ENCODE measurements at regions not wholly inside any gene's neighbourhood (a gene's known extent, or its start where the extent isn't known, plus 50 kb on each side); places are given as distances from the start of the nearest gene placed in this dataset.
A peak's percentile ranks its signal among the peaks of the same experiment; 100 is the strongest.

DNA sequence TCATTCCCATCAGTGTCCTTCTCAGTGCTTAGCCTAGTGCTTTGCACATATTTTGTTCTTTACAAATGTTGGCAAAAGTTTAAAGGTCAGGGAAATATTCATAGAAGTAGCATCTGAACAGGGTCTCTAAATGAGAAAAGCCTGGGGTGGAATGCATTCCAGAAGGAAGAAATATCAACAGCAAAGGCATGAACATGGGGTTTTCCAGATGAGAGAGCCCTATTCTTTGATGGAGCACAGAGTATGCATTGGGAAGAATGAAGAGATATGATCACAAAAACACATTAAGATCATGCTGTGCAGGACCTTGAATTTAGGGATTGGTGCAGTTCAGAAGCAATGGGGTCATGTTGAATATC, 140.2 kb downstream of the SNX19 start:
- DNase-seq (ENCODE audit: low read depth), result no peak

DNA sequence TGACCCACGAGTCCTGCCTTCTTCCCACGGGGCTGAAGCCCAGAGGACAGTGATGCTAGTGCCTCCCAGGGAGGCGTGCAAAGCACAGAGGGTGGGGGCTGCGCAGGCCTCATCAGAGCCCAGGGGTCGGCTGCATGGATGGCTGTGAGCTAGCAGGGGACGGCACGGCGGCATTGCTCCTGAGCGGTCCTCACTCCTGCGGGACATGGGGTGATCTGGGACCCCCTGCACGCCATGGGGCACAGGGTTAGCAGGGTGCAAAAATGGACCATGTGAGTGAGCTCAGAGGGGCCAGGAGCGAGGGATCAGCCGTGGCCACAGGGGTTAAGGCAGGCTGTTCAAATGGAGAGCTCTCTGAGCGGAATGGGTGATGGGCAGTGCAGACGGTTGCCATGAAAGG, 138.3 kb downstream of the SNX19 start:
- DNase-seq (ENCODE audit: low read depth), result no peak

DNA sequence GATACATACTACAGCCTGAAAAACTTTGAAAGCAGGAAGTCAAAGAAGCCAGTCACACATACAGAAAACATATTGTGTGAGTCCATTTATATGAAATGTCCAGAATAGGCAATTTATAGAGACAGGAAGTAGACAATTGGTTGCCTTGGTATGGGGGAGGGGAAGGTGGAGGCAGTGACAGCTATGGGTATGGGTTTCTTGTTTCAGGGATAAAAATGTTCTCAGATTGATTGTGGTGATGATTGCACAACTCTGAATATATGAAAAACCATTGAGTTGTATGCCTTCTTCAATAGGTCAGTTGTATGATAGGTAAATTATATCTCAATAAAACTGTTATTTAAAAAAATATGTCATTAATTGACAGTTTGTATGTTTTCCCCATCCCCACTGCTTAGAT, 137.6 kb downstream of the SNX19 start:
- no peak for DNase-seq (ENCODE audit: low read depth)

DNA sequence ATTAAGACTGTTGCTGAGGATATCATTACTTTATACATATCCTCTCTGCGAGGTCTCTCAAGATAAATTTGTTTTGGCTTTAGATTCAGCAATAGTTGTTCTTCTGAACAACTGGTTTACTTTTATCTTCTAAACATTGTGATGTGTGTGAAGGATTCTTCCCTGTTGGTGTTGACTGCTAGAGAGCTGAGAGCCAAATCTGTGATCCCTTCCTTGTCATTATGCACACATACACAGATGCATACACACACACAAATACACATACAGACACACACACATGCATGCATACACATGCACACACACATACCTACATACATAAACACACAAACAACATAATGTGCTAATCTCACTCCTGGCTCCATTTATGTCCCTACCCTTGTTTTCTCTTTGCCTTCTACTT, 137.0 kb downstream of the SNX19 start:
- DNase-seq (ENCODE audit: low read depth), result no peak

DNA sequence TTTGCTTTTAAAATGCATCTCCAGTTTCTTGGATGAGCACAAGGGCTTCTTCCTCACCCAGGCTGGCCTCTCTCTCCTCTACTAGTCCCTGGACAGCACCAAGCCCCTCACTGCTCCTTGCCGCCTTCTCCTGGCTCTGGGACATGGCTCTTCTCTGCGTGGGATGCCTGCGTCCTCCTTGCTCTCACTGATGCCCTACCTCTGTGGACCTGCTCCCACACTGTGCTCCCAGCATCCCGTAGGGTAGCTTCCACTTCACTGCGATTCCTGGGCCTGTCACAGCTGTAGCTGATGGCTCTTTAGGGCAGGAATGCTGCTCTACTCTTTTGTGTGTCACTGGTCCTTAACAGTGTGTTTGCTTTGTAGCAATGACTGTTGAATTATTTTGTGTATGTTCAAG, 136.3 kb downstream of the SNX19 start:
- no peak for DNase-seq (ENCODE audit: low read depth)

DNA sequence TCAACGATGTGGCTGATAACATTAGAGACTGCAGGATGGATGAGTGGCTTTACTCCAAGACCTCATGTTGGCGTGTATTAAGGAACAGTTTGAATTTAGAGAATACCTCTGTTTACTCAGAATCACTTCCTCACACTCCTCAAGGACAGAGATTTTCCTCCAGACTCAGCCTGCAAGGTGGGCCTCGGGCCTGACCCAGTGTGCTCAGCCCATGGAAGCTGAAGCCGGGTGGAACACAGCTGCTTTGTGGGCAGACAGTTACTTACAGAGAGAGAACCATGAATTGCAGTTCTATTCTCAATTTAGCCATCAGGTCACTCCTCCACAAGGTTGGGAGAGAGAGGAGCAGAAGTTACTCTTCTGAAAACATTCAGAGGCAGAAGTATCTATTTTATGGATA, 135.8 kb downstream of the SNX19 start:
- no peak for DNase-seq (ENCODE audit: low read depth)

DNA sequence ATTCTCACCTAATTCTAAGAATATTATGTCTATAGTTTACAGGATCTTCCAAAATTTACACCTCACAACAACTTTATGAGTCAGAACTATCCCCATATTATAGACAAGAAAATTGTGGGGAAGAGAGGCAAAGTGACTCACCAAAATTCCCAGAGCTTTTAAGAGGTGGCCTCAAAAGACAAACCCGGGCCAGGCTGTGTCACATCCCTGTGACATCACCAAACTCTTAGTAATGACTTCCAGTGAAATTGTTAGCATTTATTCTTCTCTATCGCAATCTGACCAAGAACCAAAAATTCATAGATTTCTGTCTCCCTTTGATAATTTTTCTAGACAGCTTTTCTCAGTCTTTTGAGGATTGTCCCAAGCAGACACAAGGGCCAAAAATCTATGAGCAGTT, 134.3 kb downstream of the SNX19 start:
- DNase-seq (ENCODE audit: low read depth), result peak; percentile 27

DNA sequence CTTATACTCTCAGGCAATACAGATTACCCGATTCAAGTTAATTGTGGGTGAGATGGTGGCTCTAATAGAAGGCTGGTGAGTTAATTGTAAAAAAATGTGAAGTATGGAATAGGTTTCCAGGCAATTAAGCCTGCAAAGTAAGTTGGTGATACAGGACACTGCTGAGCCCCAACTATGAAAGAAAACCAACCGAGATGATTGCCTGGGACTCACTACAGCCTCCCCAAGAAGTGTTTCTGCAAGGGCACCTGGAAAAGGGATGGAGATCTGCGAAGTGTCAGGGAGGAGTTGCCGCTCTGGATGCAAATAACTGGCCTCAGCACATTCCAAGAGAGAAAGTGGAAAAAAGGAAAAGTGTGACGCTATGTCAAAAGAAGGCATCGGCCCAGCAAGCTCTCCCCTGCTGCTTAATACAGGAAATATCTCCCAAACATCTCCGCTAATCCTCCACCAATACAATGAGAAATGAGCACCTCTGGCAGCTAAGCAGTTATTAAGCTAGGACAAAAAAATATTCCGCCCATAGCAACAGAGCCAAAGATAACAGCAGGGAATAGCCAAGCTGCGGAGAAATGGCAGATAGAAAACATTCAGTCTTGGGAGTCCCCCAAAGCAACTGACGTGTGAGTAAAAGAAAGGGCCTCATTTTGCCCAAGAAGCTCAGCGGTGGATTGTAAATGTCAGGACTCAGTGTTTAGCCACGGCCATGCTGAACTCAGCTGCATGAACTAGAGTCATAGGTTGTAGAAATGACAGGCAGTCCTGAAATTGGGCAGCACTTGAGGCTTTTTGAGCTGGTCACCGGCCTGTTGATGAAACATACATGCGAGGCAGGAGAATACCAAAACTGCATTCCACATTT, 133.7 kb downstream of the SNX19 start:
- no peak for DNase-seq (ENCODE audit: low read depth)

DNA sequence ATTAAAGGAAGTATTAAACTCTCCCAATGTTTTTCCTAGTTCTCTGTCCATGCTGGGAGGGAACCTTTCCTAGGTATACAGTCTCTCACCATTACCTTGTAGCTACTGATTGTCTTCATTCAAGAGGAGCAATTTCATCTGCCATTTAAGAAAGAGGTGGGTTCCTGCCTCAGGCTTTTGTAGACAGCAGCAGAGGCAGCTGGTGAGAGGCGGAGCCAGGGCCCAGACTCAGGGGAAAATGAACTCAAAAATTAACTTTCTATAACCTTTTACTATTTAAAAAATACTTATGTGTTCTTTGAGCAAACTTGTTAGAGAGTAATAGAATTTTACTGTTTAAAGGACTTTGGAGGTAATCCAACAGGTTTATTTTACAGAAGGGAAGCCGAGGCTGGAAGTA, 133.0 kb downstream of the SNX19 start:
- DNase-seq (ENCODE audit: low read depth), result no peak

DNA sequence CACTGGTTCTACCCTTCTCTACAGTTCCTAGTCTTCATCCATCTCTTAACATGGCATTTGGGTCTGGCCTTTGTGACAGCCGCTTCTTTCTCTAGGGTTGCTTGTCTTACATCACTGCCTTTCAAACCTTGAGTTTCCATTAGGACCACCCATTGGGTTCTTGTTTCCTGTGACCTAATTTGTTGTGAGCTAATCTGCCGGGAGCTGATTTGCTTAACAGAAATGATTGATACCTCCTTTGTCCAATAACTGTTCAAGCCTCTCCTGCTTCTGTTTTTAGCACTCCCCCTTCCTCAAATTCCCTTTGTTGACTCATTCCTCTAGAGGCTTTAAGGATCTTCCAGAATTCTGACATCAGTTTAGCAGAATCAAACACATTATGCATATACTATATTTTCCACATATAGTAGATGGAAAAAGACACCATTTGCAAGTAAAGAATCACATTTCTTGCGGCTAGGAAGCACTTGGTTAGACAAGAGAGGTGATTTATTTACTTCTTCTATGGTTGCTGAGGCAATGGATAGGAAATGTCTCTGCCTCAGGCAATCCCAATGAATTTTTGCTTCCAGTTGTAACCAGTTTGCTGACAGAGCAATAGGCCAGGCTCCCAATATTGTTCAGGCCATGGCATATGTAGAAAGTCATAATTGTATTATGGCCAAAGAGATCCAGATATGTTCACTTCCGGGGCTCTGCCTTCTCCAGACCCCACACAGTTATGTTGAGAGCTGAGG, 130.7 kb downstream of the SNX19 start:
- no peak for DNase-seq (ENCODE audit: low read depth)

DNA sequence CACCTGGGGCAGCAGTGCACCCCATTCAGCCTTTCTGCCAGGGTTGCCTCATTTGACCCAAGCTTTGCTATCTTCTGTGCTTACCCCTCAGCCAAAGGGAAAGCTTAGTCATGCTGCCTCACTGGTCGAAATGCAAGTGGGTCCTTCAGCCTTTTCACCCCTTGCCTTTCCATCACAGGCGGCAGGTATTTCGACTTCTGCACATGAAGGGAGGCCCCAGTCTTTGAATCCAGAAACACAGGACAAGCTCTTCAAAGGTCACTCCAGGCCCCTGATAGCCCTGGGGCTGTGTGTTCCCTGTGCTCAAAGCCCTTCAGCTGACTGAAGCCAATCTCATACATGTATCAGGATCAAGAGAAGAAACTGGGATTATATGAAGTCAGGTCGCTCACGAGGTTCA, 129.7 kb downstream of the SNX19 start:
- no peak for DNase-seq (ENCODE audit: low read depth)

DNA sequence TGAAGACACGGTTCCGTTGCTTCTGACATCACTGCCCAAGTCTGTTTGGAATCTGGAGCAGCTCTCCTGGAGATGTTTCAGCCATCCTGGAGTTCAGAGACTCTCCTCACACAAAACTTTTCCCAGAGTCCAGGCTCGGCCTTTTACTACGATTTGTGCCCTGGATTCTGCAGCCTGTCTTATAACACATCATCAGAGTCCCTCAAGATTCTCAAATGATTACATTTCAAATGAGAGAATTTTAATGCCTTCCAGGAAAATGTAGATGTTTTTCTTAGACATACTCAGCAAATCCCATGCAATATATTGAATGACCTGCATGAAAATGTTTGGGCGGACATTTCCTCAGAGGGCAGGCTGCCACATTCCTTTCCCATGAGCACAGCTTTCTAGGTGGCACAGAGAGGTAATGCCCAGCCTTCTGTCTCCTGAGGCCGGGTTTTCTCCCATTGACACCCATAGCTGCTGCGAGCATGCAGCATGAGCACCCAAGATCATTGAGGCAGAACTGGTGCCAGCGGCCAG, 129.1 kb downstream of the SNX19 start:
- no peak for DNase-seq (ENCODE audit: low read depth)

DNA sequence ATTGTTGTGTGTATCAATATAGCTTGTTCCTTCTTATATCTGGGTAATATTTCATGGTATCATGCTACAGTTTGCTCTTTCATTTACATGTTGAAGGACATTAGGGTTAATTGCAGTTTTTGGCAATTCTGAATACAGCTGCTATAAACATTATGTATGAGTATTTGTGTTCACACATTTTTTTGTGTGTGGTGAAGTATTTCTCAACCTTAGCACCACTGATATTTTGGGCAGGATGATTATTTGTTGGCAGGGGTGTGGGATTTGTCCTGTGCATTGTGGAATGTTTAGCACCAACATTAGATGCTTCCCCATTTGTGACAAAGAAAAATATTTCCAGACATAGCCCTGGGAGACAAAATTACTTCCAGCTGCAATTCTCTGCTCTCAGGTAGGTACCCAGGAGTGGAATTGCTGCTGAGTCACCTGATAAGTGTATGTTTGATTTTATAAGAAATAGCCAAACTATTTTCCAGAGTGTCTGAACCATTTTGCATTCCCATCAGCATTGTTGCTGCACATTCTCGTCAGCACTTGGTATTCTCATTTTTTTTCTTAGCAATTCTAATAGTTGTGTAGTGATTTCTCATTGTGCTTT, 128.2 kb downstream of the SNX19 start:
- no peak for DNase-seq (ENCODE audit: low read depth)

DNA sequence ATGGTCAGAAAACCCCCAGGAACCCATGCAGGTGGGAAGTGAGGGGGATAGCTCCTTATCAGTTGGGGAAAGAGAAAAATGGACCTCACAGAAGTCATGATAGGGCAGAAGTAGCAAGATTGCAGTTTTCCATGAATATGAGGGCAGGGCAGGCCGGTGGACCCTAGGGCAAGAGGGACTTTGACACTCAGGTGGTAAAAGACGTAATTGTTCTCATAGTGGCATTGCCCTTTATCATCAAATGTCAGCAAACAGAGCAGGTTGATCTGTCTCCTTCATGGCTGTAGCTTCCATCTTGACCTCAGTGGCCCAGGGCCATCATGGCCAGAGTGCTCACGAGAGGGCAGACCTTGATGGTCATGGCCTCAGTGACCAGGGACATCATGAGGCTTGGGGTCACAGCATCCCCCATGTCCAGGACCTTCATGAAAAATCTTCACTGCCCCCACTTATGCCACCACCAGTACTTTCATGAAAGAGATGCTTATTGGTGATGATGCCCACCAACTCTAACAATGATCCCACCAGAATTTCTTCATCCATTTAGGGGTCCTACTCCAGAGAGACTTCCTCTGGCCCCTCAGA, 127.1 kb downstream of the SNX19 start:
- DNase-seq (ENCODE audit: low read depth), result no peak

DNA sequence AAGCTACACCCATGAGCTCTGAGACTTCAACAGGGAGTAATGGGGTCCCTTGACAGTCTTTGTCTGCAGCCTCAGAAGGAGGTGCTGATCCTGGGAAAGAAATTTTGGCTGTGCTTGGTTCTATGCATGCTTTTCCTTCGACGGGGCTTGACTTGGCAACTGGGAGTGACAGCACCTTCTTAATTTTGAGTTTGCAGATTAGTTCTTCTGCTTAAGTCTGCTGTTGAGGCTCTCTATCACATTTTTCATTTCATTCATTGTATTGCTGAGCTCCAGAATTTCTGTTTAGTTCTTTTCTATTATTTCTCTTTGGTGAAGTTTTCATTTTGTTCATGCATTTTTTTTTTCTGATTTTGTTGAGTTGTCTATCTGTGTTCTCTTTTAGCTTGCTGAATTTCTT, 125.6 kb downstream of the SNX19 start:
- DNase-seq (ENCODE audit: low read depth), result no peak

DNA sequence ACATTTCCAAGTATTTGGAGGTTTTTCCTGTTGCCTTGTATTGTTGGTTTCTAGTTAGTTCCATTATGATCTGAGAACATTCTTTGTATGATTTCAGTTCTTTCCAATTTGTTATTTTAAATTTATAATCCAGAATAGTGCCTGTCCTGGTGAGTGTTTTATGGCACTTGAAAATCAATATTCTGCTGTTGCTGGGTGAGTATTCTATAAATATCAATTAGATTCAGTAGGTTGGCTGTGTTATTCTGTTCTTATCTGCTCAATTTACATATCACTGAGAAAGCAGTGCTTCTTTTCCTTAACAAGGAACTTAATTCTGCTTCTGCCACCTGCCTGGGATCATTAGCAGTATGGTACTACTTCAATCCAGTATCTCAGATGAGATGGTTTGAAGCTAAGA, 123.5 kb downstream of the SNX19 start:
- DNase-seq (ENCODE audit: low read depth), result no peak

DNA sequence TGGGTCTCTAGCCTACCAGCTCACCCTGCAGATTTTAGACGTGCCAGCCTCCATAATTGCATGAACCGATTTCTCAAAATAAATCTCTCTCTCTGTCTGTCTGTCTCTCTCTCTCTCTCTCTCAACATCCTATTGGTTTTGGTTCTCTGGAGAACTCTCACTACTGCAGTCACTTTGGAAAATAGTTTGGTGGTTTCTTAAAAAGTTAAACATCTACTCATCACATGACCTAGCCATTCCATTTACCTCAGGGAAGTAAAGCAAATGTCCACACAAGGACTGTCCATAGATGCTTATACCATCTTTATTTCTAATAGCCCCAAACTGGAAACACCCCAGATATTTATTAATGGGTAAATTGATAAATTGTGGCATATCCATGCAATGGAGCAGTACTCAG, 119.5 kb downstream of the SNX19 start:
- no peak for DNase-seq (ENCODE audit: low read depth)

DNA sequence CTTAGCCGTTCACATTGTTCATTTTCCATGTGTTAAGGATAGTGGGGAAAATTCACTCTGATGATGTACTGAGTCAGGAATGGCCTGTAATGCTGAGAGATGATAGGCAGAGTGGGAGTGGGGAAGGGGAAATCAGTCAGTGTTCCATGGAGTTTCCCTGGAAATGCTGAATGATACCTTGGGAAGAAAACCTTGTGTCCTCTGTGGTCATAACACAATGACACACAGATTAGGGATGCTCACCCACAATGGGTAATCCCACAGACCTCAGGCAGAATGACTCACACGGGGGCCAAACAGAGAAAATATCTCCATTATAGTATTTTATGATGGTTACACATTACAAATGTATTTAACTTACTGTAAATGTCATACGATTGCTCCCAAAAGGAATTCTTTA, 118.0 kb downstream of the SNX19 start:
- DNase-seq (ENCODE audit: low read depth), result peak; percentile 34

DNA sequence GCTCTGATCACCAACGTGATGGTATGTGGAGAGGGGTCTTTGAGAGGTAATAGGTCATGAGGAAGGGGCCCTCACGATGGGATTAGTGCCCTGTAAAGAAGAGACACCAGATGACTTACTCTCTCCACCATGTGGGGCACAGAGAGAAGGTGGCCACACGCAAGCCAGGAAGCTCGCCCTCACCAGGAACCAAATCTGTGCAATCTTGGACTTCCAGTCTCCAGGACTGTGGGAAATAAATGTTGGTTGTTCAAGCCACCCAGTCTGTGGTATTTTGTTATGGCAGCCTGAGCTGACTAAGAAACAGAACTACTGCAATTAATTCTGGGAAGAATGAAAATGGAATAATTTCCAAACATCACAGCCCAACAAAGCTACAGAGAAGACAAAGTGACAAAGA, 117.5 kb downstream of the SNX19 start:
- no peak for DNase-seq (ENCODE audit: low read depth)

DNA sequence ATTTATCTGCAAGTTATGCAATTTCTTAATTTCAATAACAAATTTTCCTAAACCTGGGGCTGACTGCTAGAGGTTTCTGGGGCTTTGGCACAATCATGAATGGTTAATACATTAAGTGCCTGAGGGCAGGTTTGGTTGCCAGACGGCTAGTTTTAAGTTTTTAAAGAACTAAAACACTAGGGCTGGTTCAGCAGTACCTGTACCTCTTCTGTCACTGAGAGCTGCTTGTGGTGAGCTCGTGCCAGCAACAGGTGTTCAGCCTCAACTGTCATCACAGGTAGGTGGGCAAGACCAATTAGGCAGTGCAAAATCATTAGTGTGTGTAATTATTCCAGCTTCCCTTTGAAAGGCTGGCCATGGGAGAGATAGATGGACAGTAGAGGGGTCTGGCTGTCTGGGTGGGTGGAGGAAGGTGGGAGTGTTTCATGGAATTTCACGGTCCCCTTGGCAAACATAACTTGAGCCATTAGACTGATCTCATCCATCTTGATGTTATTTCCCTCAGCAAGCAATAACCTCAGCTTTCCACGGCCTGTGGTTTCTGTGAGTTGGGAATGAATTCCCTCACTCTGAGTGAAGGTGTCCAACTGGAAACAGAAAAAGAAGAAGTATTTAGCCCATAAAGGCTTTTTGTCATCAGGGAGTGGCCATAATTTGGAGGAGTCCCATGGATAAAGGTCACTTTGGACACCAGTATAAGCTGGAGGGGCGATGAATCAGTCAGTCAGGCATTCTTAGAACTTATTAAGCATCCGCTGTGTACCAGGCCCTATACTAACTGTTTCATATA, 114.8 kb downstream of the SNX19 start:
- DNase-seq (ENCODE audit: low read depth), result no peak

DNA sequence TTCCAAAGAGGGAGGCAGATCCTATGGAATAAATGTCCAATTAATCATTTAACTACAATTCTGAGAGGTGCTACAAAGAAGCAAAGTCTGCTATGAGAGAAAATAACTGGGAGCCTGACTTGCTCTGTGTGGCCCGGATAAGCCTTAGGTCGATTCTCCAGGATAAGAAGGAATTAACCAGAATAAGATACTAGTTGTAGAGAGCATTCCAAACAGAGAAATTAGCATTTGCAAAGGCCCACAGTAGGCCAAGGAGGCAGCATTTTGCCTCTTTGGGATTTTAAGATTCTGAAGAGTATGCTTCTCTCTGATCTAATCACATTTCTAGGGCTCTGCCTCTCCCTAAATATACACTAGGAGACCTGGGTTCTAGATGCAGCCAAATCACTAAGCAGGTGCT, 113.7 kb downstream of the SNX19 start:
- DNase-seq (ENCODE audit: low read depth), result no peak

Data from HS-27A (cell line).